HUES48 (cell line): ENCODE measurements at regions not wholly inside any gene's neighbourhood (a gene's known extent, or its start where the extent isn't known, plus 50 kb on each side); places are given as distances from the start of the nearest gene placed in this dataset.
"Not testable (repeated sequence)": the region's sequence is repeated elsewhere in the genome, so short reads cannot be mapped to it uniquely, and the experiment has no call there.

Experiments
- H3K27ac ChIP-seq: one replicate; pipeline ENCODE4 v1.7.0; 2013; ENCODE audit warnings: low read depth, low read length, inconsistent platforms
- H3K27me3 ChIP-seq: 2 replicates; pipeline ENCODE4 v1.6.1; 2013; ENCODE audit warnings: mild to moderate bottlenecking, low read length; ENCODE audit not compliant: control insufficient read depth, insufficient read depth
- H3K36me3 ChIP-seq: 2 replicates; pipeline ENCODE4 v1.6.1; 2013; ENCODE audit warnings: low read length; ENCODE audit not compliant: control insufficient read depth, insufficient read depth
- H3K4me1 ChIP-seq: 2 replicates; pipeline ENCODE4 v1.6.1; 2013; ENCODE audit warnings: mild to moderate bottlenecking, low read length; ENCODE audit not compliant: control insufficient read depth, insufficient read depth
- H3K4me3 ChIP-seq: 2 replicates; pipeline ENCODE4 v1.5.1; 2013; ENCODE audit warnings: mild to moderate bottlenecking, low read depth, low read length
- H3K9ac ChIP-seq: 2 replicates; pipeline ENCODE4 v1.6.1; 2013; ENCODE audit warnings: mild to moderate bottlenecking, low read depth, low read length, moderate library complexity
- H3K9me3 ChIP-seq: 2 replicates; pipeline ENCODE4 v1.6.1; 2013; ENCODE audit warnings: low read length; ENCODE audit not compliant: control insufficient read depth, insufficient read depth

DNA sequence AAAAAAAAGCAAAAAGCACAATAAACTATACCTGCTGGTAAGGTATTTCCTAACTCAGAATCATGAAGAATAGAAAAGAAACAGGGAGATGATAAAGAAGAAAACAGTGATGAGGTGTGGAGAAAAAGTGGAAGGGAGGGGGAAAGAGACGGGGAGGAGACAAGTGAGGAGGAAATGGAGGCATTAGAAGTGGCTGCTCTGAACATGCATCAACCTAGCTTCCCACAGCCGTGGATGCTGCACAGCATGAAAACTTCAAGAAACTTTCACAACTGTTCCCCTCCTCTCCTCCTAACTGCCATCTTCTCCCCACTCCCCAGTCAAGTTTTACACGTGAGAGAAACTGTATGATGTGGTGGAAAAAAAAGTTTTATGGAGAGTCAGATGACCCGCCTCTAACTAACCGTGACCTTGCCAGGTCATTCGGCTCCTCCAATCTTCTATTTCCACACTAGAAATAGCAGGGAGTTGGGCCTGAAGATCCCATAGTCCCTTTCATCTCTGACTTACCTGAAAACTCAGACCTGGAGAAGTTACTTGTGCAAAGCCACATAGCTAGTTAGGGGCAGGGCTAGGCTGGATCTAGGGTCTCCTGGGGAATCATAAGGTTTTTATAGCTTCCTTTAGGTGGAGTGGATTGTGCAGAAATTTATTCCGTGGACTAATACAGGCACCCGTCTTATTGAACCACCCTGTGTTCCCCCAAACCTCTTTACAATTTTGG is 461.9 kb downstream of the KLF5 start:
- H3K9me3 ChIP-seq: no peaks in the 10 kb centered on the region
- H3K36me3 ChIP-seq: no peaks in the 10 kb centered on the region
- H3K4me3 ChIP-seq: no peak overlapping the region
- H3K27ac ChIP-seq: no peak overlapping the region
- peaks cover 21% of the 10 kb centered on the region for H3K4me1 ChIP-seq
- no peaks in the 10 kb centered on the region for H3K27me3 ChIP-seq
- H3K9ac ChIP-seq: no peak overlapping the region

- not testable (repeated sequence) for H3K27me3 ChIP-seq, H3K27ac ChIP-seq
- H3K4me1 ChIP-seq: peaks cover 21% of the 10 kb centered on the region
Measured at GRCh38 chr13:73520135-73520534, 461.3 kb downstream of the KLF5 start.

GRCh38 chr13:73519396-73520116 is 460.8 kb downstream of the KLF5 start:
- Histone ChIP-seq H3K27me3 (no peaks in the 10 kb centered on the region), H3K4me1 (peaks cover 21% of the 10 kb centered on the region), H3K9ac (no peak overlapping the region), H3K4me3 (no peak overlapping the region), H3K36me3 (no peaks in the 10 kb centered on the region), H3K27ac (no peak overlapping the region), H3K9me3 (no peaks in the 10 kb centered on the region)

More at GRCh38 chr13:73520135-73520534, 461.3 kb downstream of the KLF5 start:
- H3K4me3 ChIP-seq, H3K9ac ChIP-seq, H3K9me3 ChIP-seq, H3K36me3 ChIP-seq: not testable (repeated sequence)

DNA sequence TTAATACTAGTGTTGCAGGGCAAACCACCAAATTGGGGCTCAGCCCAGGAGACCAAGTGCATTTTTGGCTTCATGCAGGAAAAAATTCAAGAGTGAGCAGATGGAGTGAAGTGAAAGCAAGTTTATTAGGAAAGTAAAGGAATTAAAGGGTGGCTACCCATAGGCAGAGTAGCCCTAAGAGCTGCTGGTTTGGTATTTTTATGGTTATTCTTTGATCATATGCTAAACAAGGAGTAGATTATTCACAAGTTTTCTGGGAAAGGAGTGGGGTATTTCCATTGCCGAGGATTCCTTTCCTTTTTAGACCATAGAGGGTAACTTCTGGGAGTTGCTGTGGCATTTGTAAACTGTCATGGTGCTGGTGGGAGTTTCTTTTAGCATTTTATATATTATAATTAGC is 459.0 kb downstream of the KLF5 start:
- Histone ChIP-seq H3K9ac (no peak overlapping the region), H3K9me3 (no peaks in the 10 kb centered on the region), H3K4me3 (no peak overlapping the region), H3K4me1 (peaks cover 21% of the 10 kb centered on the region), H3K27me3 (no peaks in the 10 kb centered on the region), H3K27ac (no peak overlapping the region), H3K36me3 (no peaks in the 10 kb centered on the region)

DNA sequence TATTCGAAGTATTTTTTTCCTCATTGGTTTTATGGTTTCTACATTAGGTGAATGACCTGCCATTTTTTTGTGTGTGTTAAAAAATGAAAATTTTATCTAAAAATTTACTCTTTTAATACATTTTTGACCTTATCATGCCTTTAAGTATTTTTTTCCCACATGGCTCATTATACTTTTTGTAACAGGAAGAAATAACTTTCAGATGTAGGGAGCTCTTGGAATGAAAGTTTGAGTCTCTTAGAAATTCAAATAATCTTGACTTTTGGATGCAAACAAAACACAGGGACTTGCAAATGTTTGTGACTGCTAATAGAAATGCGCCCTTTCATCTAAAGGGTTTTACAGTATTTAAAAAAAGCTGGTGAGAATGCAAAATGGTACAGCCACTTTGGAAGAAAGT is 457.9 kb downstream of the KLF5 start:
- Histone ChIP-seq H3K27me3 (no peaks in the 10 kb centered on the region), H3K36me3 (no peaks in the 10 kb centered on the region), H3K4me3 (no peak overlapping the region), H3K4me1 (peaks cover 21% of the 10 kb centered on the region), H3K9ac (no peak overlapping the region), H3K27ac (no peak overlapping the region), H3K9me3 (no peaks in the 10 kb centered on the region)

GRCh38 chr13:73514208-73514607 is 455.4 kb downstream of the KLF5 start:
- no peaks in the 10 kb centered on the region for H3K27me3 ChIP-seq
- no peaks in the 10 kb centered on the region for H3K9me3 ChIP-seq
- H3K4me3 ChIP-seq: no peak overlapping the region
- H3K27ac ChIP-seq: no peak overlapping the region
- H3K4me1 ChIP-seq: peaks cover 15% of the 10 kb centered on the region
- no peak overlapping the region for H3K9ac ChIP-seq
- H3K36me3 ChIP-seq: no peaks in the 10 kb centered on the region

DNA sequence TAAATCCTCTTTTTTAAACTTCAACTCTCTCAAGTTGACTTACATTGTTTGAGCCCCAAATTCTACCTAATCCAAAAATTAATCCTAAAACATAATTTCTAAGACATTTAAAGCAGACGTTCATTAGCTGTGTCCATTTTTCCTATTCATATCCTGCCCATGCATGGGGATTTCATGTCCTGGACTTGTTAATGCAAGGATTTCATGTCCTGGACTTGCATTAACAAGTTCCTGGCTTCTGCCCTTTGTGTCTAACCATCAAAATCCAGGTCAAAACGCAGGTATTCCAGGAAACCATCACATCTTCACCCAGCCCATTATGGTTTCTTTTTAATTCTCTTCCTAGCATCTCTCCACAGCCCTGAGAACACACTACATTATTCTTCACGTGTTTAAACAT is 454.9 kb downstream of the KLF5 start:
- Histone ChIP-seq H3K9me3 (no peaks in the 10 kb centered on the region), H3K9ac (no peak overlapping the region), H3K4me1 (peaks cover 14% of the 10 kb centered on the region), H3K27me3 (no peaks in the 10 kb centered on the region), H3K27ac (no peak overlapping the region), H3K4me3 (no peak overlapping the region), H3K36me3 (no peaks in the 10 kb centered on the region)

GRCh38 chr13:73508841-73509240 is 450.0 kb downstream of the KLF5 start:
- no peak overlapping the region for H3K4me3 ChIP-seq
- no peaks in the 10 kb centered on the region for H3K36me3 ChIP-seq
- no peaks in the 10 kb centered on the region for H3K4me1 ChIP-seq
- no peaks in the 10 kb centered on the region for H3K9me3 ChIP-seq
- no peak overlapping the region for H3K27ac ChIP-seq
- H3K27me3 ChIP-seq: no peaks in the 10 kb centered on the region
- no peak overlapping the region for H3K9ac ChIP-seq

DNA sequence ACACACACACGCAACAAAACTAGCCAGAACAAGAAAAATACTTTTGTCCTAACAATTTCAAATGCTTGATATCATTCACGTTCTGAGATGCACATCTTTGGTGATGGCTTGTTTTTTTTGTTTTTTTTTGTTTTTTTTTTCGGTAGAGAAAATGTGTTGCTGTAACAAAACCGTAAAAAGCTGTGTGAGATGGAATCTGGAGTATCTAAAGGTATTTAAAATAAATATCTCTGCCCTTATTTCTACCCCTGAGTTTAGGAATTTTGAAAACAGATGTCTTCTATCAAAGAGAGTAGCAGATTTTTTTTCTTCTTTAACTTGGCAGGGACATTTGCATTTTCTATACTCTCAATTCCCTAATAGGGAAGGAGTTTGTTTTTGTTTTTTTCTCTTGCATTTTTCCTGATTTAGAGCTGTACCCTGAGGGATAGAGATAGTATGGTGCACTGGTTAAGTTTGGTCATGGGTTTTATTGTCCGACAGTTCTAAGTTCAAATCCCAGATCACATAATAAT is 446.6 kb downstream of the KLF5 start:
- no peaks in the 10 kb centered on the region for H3K36me3 ChIP-seq
- no peaks in the 10 kb centered on the region for H3K9me3 ChIP-seq
- no peak overlapping the region for H3K27ac ChIP-seq
- no peaks in the 10 kb centered on the region for H3K27me3 ChIP-seq
- H3K4me1 ChIP-seq: no peaks in the 10 kb centered on the region
- no peak overlapping the region for H3K9ac ChIP-seq
- no peak overlapping the region for H3K4me3 ChIP-seq

- Histone ChIP-seq H3K9me3 (no peaks in the 10 kb centered on the region), H3K27ac (no peak overlapping the region), H3K27me3 (no peaks in the 10 kb centered on the region), H3K4me3 (no peak overlapping the region), H3K9ac (no peak overlapping the region), H3K36me3 (no peaks in the 10 kb centered on the region), H3K4me1 (no peaks in the 10 kb centered on the region)
Measured at GRCh38 chr13:73499695-73500094, 440.9 kb downstream of the KLF5 start.

GRCh38 chr13:73497430-73497829 is 438.6 kb downstream of the KLF5 start:
- Histone ChIP-seq H3K9me3 (no peaks in the 10 kb centered on the region), H3K4me3 (no peak overlapping the region), H3K9ac (no peak overlapping the region), H3K4me1 (no peaks in the 10 kb centered on the region), H3K27ac (no peak overlapping the region), H3K36me3 (no peaks in the 10 kb centered on the region), H3K27me3 (no peaks in the 10 kb centered on the region)
